HepG2 (cell line): ENCODE measurements at regions not wholly inside any gene's neighbourhood (a gene's known extent, or its start where the extent isn't known, plus 50 kb on each side); places are given as distances from the start of the nearest gene placed in this dataset.

Experiments
- ARHGAP35 ChIP-seq: sonication (generic); formaldehyde crosslinking; IDR thresholded peaks from 2 replicates; pipeline ENCODE4 v1.9.0; 2022; ENCODE audit warnings: mild to moderate bottlenecking, inconsistent platforms, moderate library complexity, missing genetic modification reagents, borderline replicate concordance
- ATF7 ChIP-seq, 2 experiments: fragments of 450-650 bp in 1 of 2; sonication (generic) in 1 of 2; formaldehyde crosslinking in 1 of 2; IDR thresholded peaks; 2 replicates each; pipeline versions ENCODE4 v1.4.0 to v1.6.1; 2016 to 2020; ENCODE audit warnings: antibody characterized with exemption in 1 of 2, mild to moderate bottlenecking in 1 of 2, missing genetic modification reagents in 1 of 2
- BHLHE40 ChIP-seq: IDR thresholded peaks from 2 replicates; pipeline ENCODE4 v1.6.1; 2011; ENCODE audit warnings: low read length, improper control_type of control experiment
- CHD2 ChIP-seq: IDR thresholded peaks from 2 replicates; pipeline ENCODE4 v1.6.1; 2011; ENCODE audit warnings: low read depth, low read length, improper control_type of control experiment
- ERF ChIP-seq: IDR thresholded peaks from 2 replicates; pipeline ENCODE4 v1.6.1; 2018; ENCODE audit warnings: missing biosample characterization, missing genetic modification reagents
- ISL2 ChIP-seq: sonication (generic); formaldehyde crosslinking; IDR thresholded peaks from 2 replicates; pipeline ENCODE4 v1.5.0; 2020; ENCODE audit warnings: missing genetic modification reagents
- MAFK ChIP-seq, 2 experiments: IDR thresholded peaks in 1 of 2; conservative IDR thresholded peaks in 1 of 2; 2 replicates each; pipeline ENCODE4 v1.6.1; 2011; ENCODE audit warnings: improper control_type of control experiment in 2 of 2, low read length in 2 of 2
- RCOR2 ChIP-seq: IDR thresholded peaks from 2 replicates; pipeline ENCODE4 v1.6.1; 2016; ENCODE audit warnings: missing biosample characterization, missing genetic modification reagents
- RELA ChIP-seq: sonication (generic); formaldehyde crosslinking; IDR thresholded peaks from 2 replicates; pipeline ENCODE4 v1.4.0; 2020; ENCODE audit warnings: missing genetic modification reagents
- SRSF1 ChIP-seq: fragments of 200-400 bp; formaldehyde crosslinking; optimal IDR thresholded peaks from 2 replicates; pipeline ENCODE3; 2017; ENCODE audit warnings: mild to moderate bottlenecking, low read depth, low read length, moderate library complexity
- TF ChIP-seq, protein P1 (sequence below): sonication (generic); formaldehyde crosslinking; IDR thresholded peaks from 2 replicates; pipeline ENCODE4 v1.5.0; 2020; ENCODE audit warnings: mild to moderate bottlenecking, missing genetic modification reagents, moderate library complexity

DNA sequence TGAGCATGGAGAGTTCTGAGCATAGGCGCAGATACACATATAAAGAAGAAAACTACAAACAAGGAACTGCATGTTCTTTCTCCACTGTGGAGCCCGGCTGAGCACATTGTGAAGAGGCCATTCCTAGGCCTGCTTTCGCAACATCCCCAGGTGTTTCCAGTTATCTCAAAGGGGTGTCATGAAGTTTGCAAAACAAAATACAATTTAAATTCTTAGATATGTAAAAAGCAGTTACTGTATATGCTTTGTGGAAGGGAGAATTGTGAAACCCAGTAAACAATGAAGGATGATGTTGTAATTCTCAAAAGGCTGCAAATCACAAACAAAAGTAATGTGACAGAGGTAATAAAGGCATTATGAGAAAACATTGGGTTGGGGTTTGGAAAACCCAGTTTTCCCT is 98.6 kb upstream of the ZNF644 start:
- TF ChIP-seq, protein P1, sequence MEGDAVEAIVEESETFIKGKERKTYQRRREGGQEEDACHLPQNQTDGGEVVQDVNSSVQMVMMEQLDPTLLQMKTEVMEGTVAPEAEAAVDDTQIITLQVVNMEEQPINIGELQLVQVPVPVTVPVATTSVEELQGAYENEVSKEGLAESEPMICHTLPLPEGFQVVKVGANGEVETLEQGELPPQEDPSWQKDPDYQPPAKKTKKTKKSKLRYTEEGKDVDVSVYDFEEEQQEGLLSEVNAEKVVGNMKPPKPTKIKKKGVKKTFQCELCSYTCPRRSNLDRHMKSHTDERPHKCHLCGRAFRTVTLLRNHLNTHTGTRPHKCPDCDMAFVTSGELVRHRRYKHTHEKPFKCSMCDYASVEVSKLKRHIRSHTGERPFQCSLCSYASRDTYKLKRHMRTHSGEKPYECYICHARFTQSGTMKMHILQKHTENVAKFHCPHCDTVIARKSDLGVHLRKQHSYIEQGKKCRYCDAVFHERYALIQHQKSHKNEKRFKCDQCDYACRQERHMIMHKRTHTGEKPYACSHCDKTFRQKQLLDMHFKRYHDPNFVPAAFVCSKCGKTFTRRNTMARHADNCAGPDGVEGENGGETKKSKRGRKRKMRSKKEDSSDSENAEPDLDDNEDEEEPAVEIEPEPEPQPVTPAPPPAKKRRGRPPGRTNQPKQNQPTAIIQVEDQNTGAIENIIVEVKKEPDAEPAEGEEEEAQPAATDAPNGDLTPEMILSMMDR (CRISPR knock-in tag): no peak
- TF ChIP-seq ATF7 (IDR thresholded peaks at IDR 0.05) (no peak), ATF7 (CRISPR knock-in tag; IDR thresholded peaks at IDR 0.05) (no peak), CHD2 (no peak), MAFK (conservative IDR thresholded peaks at IDR 0.05 in 1 of 2, IDR thresholded peaks at IDR 0.05 in 1 of 2; ENCODE audit: low read length in 2 of 2) (no peak), RCOR2 (CRISPR knock-in tag) (no peak), RELA (CRISPR knock-in tag) (no peak), BHLHE40 (no peak), SRSF1 (no peak), ISL2 (CRISPR knock-in tag) (no peak), ARHGAP35 (CRISPR knock-in tag) (no peak), ERF (CRISPR knock-in tag) (no peak)
